ENCODE measurements at regions not wholly inside any gene's neighbourhood (a gene's known extent, or its start where the extent isn't known, plus 50 kb on each side); places are given as distances from the start of the nearest gene placed in this dataset.

- 83 to 100% methylated on average over 1 of the region's 1 CpG for WGBS, 2 donors (ENCODE audit: low coverage in 1 of 2)
Measured at GRCh38 chr1:208420696-208421095, 176.5 kb upstream of the PLXNA2 start.

GRCh38 chr1:208421486-208421885 is 177.3 kb upstream of the PLXNA2 start:
- Histone ChIP-seq H3K27me3 (no peaks in the 10 kb centered on the region), H3K27ac (no peak overlapping the region), H3K9me3 (peaks cover 0 to 5% (median 0%) of the 10 kb centered on the region in 3 donors), H3K4me1 (no peaks in the 10 kb centered on the region), H3K36me3 (no peaks in the 10 kb centered on the region), H3K4me3 (no peak overlapping the region)
- ATAC-seq, result no peak
- TF ChIP-seq POLR2AphosphoS5 (IDR thresholded peaks at IDR 0.05), result no peak
- TF ChIP-seq POLR2A (IDR thresholded peaks at IDR 0.05), result no peak
- no peak for TF ChIP-seq EP300 (IDR thresholded peaks at IDR 0.05)
- TF ChIP-seq, protein P1, sequence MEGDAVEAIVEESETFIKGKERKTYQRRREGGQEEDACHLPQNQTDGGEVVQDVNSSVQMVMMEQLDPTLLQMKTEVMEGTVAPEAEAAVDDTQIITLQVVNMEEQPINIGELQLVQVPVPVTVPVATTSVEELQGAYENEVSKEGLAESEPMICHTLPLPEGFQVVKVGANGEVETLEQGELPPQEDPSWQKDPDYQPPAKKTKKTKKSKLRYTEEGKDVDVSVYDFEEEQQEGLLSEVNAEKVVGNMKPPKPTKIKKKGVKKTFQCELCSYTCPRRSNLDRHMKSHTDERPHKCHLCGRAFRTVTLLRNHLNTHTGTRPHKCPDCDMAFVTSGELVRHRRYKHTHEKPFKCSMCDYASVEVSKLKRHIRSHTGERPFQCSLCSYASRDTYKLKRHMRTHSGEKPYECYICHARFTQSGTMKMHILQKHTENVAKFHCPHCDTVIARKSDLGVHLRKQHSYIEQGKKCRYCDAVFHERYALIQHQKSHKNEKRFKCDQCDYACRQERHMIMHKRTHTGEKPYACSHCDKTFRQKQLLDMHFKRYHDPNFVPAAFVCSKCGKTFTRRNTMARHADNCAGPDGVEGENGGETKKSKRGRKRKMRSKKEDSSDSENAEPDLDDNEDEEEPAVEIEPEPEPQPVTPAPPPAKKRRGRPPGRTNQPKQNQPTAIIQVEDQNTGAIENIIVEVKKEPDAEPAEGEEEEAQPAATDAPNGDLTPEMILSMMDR (IDR thresholded peaks at IDR 0.05), result no peak
- 63 to 89% methylated on average over 4 of the region's 4 CpGs for WGBS, 2 donors (ENCODE audit: low coverage in 1 of 2)

More at GRCh38 chr1:208420696-208421095, 176.5 kb upstream of the PLXNA2 start:
- Histone ChIP-seq H3K4me1 (no peaks in the 10 kb centered on the region), H3K27ac (no peak overlapping the region), H3K36me3 (no peaks in the 10 kb centered on the region), H3K4me3 (no peak overlapping the region), H3K9me3 (peaks cover 0 to 5% (median 0%) of the 10 kb centered on the region in 3 donors), H3K27me3 (no peaks in the 10 kb centered on the region)
- TF ChIP-seq POLR2A (IDR thresholded peaks at IDR 0.05) (no peak), POLR2AphosphoS5 (IDR thresholded peaks at IDR 0.05) (no peak), EP300 (IDR thresholded peaks at IDR 0.05) (no peak)
- TF ChIP-seq, protein P1 (IDR thresholded peaks at IDR 0.05), result no peak
- no peak for ATAC-seq

DNA sequence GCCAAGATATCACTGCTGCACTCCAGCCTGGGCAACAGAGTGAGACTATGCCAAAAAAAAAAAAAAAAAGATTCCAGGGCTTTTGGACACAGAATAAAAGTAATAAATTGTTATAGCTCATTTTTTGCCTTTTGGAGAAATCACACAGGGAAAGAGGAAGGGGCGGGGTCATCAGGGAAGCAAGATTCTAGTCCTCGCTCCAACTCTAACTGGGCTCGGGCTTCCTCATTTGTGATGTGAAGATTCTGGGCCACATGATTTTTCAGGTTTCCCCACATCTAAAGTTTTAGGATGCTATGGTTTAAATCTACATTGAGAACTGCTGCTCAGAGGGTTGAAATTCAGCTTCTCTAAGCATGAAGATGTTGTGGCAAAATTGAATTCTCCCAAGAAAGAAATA is 179.3 kb upstream of the PLXNA2 start:
- no peak for ATAC-seq
- H3K4me1 ChIP-seq, result no peaks in the 10 kb centered on the region
- no peaks in the 10 kb centered on the region for H3K27me3 ChIP-seq
- H3K9me3 ChIP-seq, result peaks cover 0 to 5% (median 0%) of the 10 kb centered on the region in 3 donors
- TF ChIP-seq, protein P1 (IDR thresholded peaks at IDR 0.05), result no peak
- TF ChIP-seq POLR2AphosphoS5 (IDR thresholded peaks at IDR 0.05), result no peak
- TF ChIP-seq EP300 (IDR thresholded peaks at IDR 0.05), result no peak
- TF ChIP-seq POLR2A (IDR thresholded peaks at IDR 0.05), result no peak
- H3K27ac ChIP-seq, result no peak overlapping the region
- WGBS, 2 donors (ENCODE audit: low coverage in 1 of 2), result 61 to 80% methylated on average over 3 of the region's 3 CpGs
- H3K36me3 ChIP-seq, result no peaks in the 10 kb centered on the region
- no peak overlapping the region for H3K4me3 ChIP-seq

DNA sequence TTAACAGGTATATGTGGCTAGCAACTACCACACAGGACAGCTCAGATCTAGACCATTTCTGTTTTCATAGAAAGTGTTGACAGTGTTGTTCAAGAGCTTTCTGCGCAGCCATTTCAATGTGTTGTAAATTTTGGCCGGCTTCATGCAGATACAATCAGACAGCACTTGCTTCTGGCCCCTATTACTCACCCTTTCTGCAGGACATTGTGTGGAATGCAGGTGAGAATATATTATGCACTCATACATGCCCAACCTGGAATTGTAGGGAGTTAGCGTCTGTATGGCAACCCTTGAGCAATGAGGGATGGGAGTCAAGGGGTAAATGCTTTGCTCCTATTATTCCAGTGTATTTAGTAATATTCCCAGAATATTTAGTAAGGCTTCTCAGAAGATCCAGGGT is 180.9 kb upstream of the PLXNA2 start:
- Histone ChIP-seq H3K4me1 (no peaks in the 10 kb centered on the region), H3K4me3 (no peak overlapping the region), H3K27ac (no peak overlapping the region), H3K9me3 (peaks cover 0 to 5% (median 0%) of the 10 kb centered on the region in 3 donors), H3K36me3 (no peaks in the 10 kb centered on the region), H3K27me3 (no peaks in the 10 kb centered on the region)
- WGBS, 2 donors (ENCODE audit: low coverage in 1 of 2), result 95 to 100% methylated on average over 2 of the region's 3 CpGs
- TF ChIP-seq EP300 (IDR thresholded peaks at IDR 0.05) (no peak), POLR2A (IDR thresholded peaks at IDR 0.05) (no peak), POLR2AphosphoS5 (IDR thresholded peaks at IDR 0.05) (no peak)
- TF ChIP-seq, protein P1 (IDR thresholded peaks at IDR 0.05), result no peak
- ATAC-seq, result no peak

GRCh38 chr1:208430220-208430619 is 186.0 kb upstream of the PLXNA2 start:
- TF ChIP-seq, protein P1 (IDR thresholded peaks at IDR 0.05), result no peak
- TF ChIP-seq EP300 (IDR thresholded peaks at IDR 0.05) (no peak), POLR2AphosphoS5 (IDR thresholded peaks at IDR 0.05) (no peak), POLR2A (IDR thresholded peaks at IDR 0.05) (no peak)
- Histone ChIP-seq H3K4me3 (no peak overlapping the region), H3K27ac (no peak overlapping the region), H3K4me1 (no peaks in the 10 kb centered on the region), H3K36me3 (no peaks in the 10 kb centered on the region), H3K27me3 (peaks cover 14% of the 10 kb centered on the region), H3K9me3 (peaks cover 0 to under 1% (median 0%) of the 10 kb centered on the region in 3 donors)
- 79% methylated on average over 3 of the region's 3 CpGs; no CpG with 5 or more reads in 1 of the 2 donors for WGBS, 2 donors (ENCODE audit: low coverage in 1 of 2)
- no peak for ATAC-seq
